GM21576 (cell line): ENCODE measurements at regions not wholly inside any gene's neighbourhood (a gene's known extent, or its start where the extent isn't known, plus 50 kb on each side); places are given as distances from the start of the nearest gene placed in this dataset.
"Not testable (repeated sequence)": the region's sequence is repeated elsewhere in the genome, so short reads cannot be mapped to it uniquely, and the experiment has no call there.

Source experiments
- ATAC-seq: cut with Tn5 transposase; IDR thresholded peaks from one replicate; pipeline ENCODE4 v1.9.1; 2021; ENCODE audit warnings: mild to moderate bottlenecking, moderate library complexity; ENCODE audit not compliant: unreplicated experiment

- ATAC-seq = no peak
Observed at GRCh38 chr5:103706939-103707682, 144.5 kb upstream of the NUDT12 start.

GRCh38 chr5:103703617-103704016 is 141.0 kb upstream of the NUDT12 start:
- no peak for ATAC-seq

- ATAC-seq = no peak
Observed at GRCh38 chr5:103693517-103693916, 130.9 kb upstream of the NUDT12 start.

- ATAC-seq = no peak
Observed at GRCh38 chr5:103690676-103691075, 128.1 kb upstream of the NUDT12 start.

GRCh38 chr5:103679873-103680272 is 117.3 kb upstream of the NUDT12 start:
- ATAC-seq = no peak

- not testable (repeated sequence) for ATAC-seq
Observed at GRCh38 chr5:103676198-103676597, 113.6 kb upstream of the NUDT12 start.

GRCh38 chr5:103674739-103675138 is 112.2 kb upstream of the NUDT12 start:
- no peak for ATAC-seq

GRCh38 chr5:103674251-103674650 is 111.7 kb upstream of the NUDT12 start:
- no peak for ATAC-seq

- ATAC-seq = no peak
Observed at GRCh38 chr5:103669615-103670014, 107.0 kb upstream of the NUDT12 start.

- ATAC-seq = no peak
Observed at GRCh38 chr5:103668281-103668680, 105.7 kb upstream of the NUDT12 start.

GRCh38 chr5:103667068-103667467 is 104.5 kb upstream of the NUDT12 start:
- no peak for ATAC-seq

- no peak for ATAC-seq
Observed at GRCh38 chr5:103657301-103657700, 94.7 kb upstream of the NUDT12 start.

- ATAC-seq = no peak
Observed at GRCh38 chr5:103648086-103648485, 85.5 kb upstream of the NUDT12 start.

GRCh38 chr5:103646698-103647614 is 84.4 kb upstream of the NUDT12 start:
- no peak for ATAC-seq

GRCh38 chr5:103645816-103646215 is 83.2 kb upstream of the NUDT12 start:
- no peak for ATAC-seq

- ATAC-seq = no peak
Observed at GRCh38 chr5:103638979-103639378, 76.4 kb upstream of the NUDT12 start.

GRCh38 chr5:103624675-103625074 is 62.1 kb upstream of the NUDT12 start:
- no peak for ATAC-seq

GRCh38 chr5:103624035-103624480 is 61.5 kb upstream of the NUDT12 start:
- ATAC-seq = no peak

GRCh38 chr5:103623425-103623824 is 60.8 kb upstream of the NUDT12 start:
- no peak for ATAC-seq

- no peak for ATAC-seq
Observed at GRCh38 chr5:103621548-103621930, 59.0 kb upstream of the NUDT12 start.

- no peak for ATAC-seq
Observed at GRCh38 chr5:103620851-103621547, 58.4 kb upstream of the NUDT12 start.
